IMR-90 (cell line): ENCODE measurements at regions not wholly inside any gene's neighbourhood (a gene's known extent, or its start where the extent isn't known, plus 50 kb on each side); places are given as distances from the start of the nearest gene placed in this dataset.

Source experiments
- ATAC-seq: fragments of 200-7000 bp; cut with Tn5 transposase; 2 replicates; pipeline ENCODE4 v1.9.1; 2020; ENCODE audit warnings: low read depth, mild to moderate bottlenecking, moderate library complexity
- BruUV-seq: library from RNA; stranded (reverse); fragments of 400-500 nt; replicated peaks from 2 replicates; lab custom pipeline; 2021; lab: Mats Ljungman, UMichigan
- CTCF ChIA-PET: fragments of 300-600 bp; formaldehyde crosslinking; extraction: SDS; loops from one replicate; lab custom pipeline; 2021; ENCODE audit warnings: antibody characterized with exemption; lab: Yijun Ruan, JAX
- POLR2A ChIA-PET: fragments of 300-600 bp; sonication (Branson Sonifier 250); formaldehyde crosslinking; loops from one replicate; lab custom pipeline; 2022; ENCODE audit warnings: antibody characterized with exemption; ENCODE audit not compliant: unreplicated experiment; lab: Charles Lee
- DNase-seq: peaks from one replicate; pipeline ENCODE4 v3.0.0; 2013
- H2AFZ ChIP-seq: replicated peaks from 2 replicates; pipeline ENCODE3; 2013; ENCODE audit warnings: low read length, mild to moderate bottlenecking; ENCODE audit not compliant: poor library complexity
- H2AK5ac ChIP-seq: 2 replicates; pipeline ENCODE4 v1.6.1; 2013; ENCODE audit warnings: low read depth, low read length, inconsistent platforms
- H2AK9ac ChIP-seq: replicated peaks from 2 replicates; pipeline ENCODE3; 2013; ENCODE audit warnings: mild to moderate bottlenecking, low read depth, low read length, moderate library complexity; ENCODE audit not compliant: poor library complexity
- H2BK120ac ChIP-seq: 2 replicates; pipeline ENCODE4 v1.6.1; 2013; ENCODE audit warnings: low read depth, low read length, inconsistent platforms
- H2BK15ac ChIP-seq: 3 replicates; pipeline ENCODE4 v1.6.1; 2013; ENCODE audit warnings: low read depth, low read length, inconsistent platforms
- H2BK20ac ChIP-seq: 2 replicates; pipeline ENCODE4 v1.6.1; 2013; ENCODE audit warnings: low read depth, mild to moderate bottlenecking, inconsistent platforms, low read length, moderate library complexity
- H2BK5ac ChIP-seq: 2 replicates; pipeline ENCODE4 v1.6.1; 2013; ENCODE audit warnings: mild to moderate bottlenecking, low read depth, low read length, inconsistent platforms; ENCODE audit not compliant: poor library complexity, severe bottlenecking
- H3K14ac ChIP-seq: replicated peaks from 2 replicates; pipeline ENCODE4 v1.6.1; 2013; ENCODE audit warnings: low read depth, low read length, inconsistent platforms
- H3K18ac ChIP-seq: 2 replicates; pipeline ENCODE4 v1.6.1; 2013; ENCODE audit warnings: low read depth, low read length, control low read depth
- H3K23ac ChIP-seq: 2 replicates; pipeline ENCODE4 v1.6.1; 2013; ENCODE audit warnings: low read depth, low read length, inconsistent platforms
- H3K27ac ChIP-seq: 2 replicates; pipeline ENCODE4 v1.5.1; 2013; ENCODE audit warnings: mild to moderate bottlenecking, control low read depth, low read length; ENCODE audit not compliant: insufficient read depth
- H3K27me3 ChIP-seq: 2 replicates; pipeline ENCODE4 v1.6.1; 2013; ENCODE audit warnings: low read length; ENCODE audit not compliant: control insufficient read depth, insufficient read depth
- H3K36me3 ChIP-seq: 2 replicates; pipeline ENCODE4 v1.6.1; 2013; ENCODE audit warnings: low read length, mixed read lengths; ENCODE audit not compliant: control insufficient read depth, insufficient read depth
- H3K4ac ChIP-seq: 2 replicates; pipeline ENCODE4 v1.6.1; 2013; ENCODE audit warnings: low read depth, low read length, inconsistent platforms
- H3K4me1 ChIP-seq: 2 replicates; pipeline ENCODE4 v1.6.1; 2013; ENCODE audit warnings: low read length, mixed read lengths; ENCODE audit not compliant: control insufficient read depth, insufficient read depth
- H3K4me2 ChIP-seq: 2 replicates; pipeline ENCODE4 v1.6.1; 2013; ENCODE audit warnings: low read depth, mild to moderate bottlenecking, control low read depth, low read length, moderate library complexity
- H3K4me3 ChIP-seq: 2 replicates; pipeline ENCODE4 v1.5.1; 2013; ENCODE audit warnings: low read depth, mild to moderate bottlenecking, control low read depth, low read length, moderate library complexity; ENCODE audit not compliant: insufficient read depth
- H3K56ac ChIP-seq: 2 replicates; pipeline ENCODE4 v1.6.1; 2013; ENCODE audit warnings: low read length, inconsistent platforms; ENCODE audit not compliant: insufficient read depth; ENCODE audit errors: extremely low read depth
- H3K79me1 ChIP-seq, 2 experiments: 2 replicates each; pipeline ENCODE4 v1.6.1; 2013; ENCODE audit warnings: low read length in 2 of 2, inconsistent platforms in 1 of 2, low read depth in 1 of 2
- H3K9ac ChIP-seq: 2 replicates; pipeline ENCODE4 v1.6.1; 2013; ENCODE audit warnings: low read depth, low read length, control low read depth
- H3K9me1 ChIP-seq: 2 replicates; pipeline ENCODE4 v1.6.1; 2013; ENCODE audit warnings: low read length, inconsistent platforms; ENCODE audit not compliant: insufficient read depth
- H3K9me3 ChIP-seq: 2 replicates; pipeline ENCODE4 v1.6.1; 2013; ENCODE audit warnings: low read length; ENCODE audit not compliant: control insufficient read depth, insufficient read depth
- H4K20me1 ChIP-seq: 2 replicates; pipeline ENCODE4 v1.6.1; 2013; ENCODE audit warnings: low read length, inconsistent platforms; ENCODE audit not compliant: insufficient read depth
- H4K5ac ChIP-seq: 2 replicates; pipeline ENCODE4 v1.6.1; 2013; ENCODE audit warnings: mild to moderate bottlenecking, low read depth, low read length, control low read depth
- H4K8ac ChIP-seq, 2 experiments: 2 replicates each; pipeline ENCODE4 v1.6.1; 2013; ENCODE audit warnings: low read depth in 2 of 2, low read length in 2 of 2, control low read depth in 1 of 2, inconsistent platforms in 1 of 2
- H4K91ac ChIP-seq: 2 replicates; pipeline ENCODE4 v1.6.1; 2013; ENCODE audit warnings: low read depth, low read length, inconsistent platforms; ENCODE audit not compliant: insufficient read depth
- BHLHE40 ChIP-seq: fragments of 150-350 bp; IDR thresholded peaks from 2 replicates; pipeline ENCODE4 v1.6.1; 2016; ENCODE audit warnings: mild to moderate bottlenecking, low read depth, low read length
- CEBPB ChIP-seq: IDR thresholded peaks from 2 replicates; pipeline ENCODE4 v1.6.1; 2012; ENCODE audit warnings: low read depth, low read length, improper control_type of control experiment
- CHD1 ChIP-seq: IDR thresholded peaks from 2 replicates; pipeline ENCODE4 v1.6.1; 2012; ENCODE audit warnings: low read depth, low read length, improper control_type of control experiment
- CTCF ChIP-seq: conservative IDR thresholded peaks from 2 replicates; pipeline ENCODE4 v1.5.1; 2012; ENCODE audit warnings: mild to moderate bottlenecking, low read depth, low read length, improper control_type of control experiment
- ELK1 ChIP-seq: fragments of 150-350 bp; IDR thresholded peaks from 2 replicates; pipeline ENCODE4 v1.6.1; 2016; ENCODE audit warnings: low read depth, mild to moderate bottlenecking, low read length, moderate library complexity, borderline replicate concordance
- FOS ChIP-seq: fragments of 150-350 bp; IDR thresholded peaks from 2 replicates; pipeline ENCODE4 v1.6.1; 2016; ENCODE audit warnings: low read depth, low read length
- MAFK ChIP-seq: IDR thresholded peaks from 2 replicates; pipeline ENCODE4 v1.6.1; 2012; ENCODE audit warnings: low read depth, low read length, improper control_type of control experiment
- MAZ ChIP-seq: IDR thresholded peaks from 2 replicates; pipeline ENCODE4 v1.6.1; 2012; ENCODE audit warnings: low read depth, mild to moderate bottlenecking, low read length, improper control_type of control experiment, moderate library complexity, borderline replicate concordance
- MXI1 ChIP-seq: IDR thresholded peaks from 2 replicates; pipeline ENCODE4 v1.6.1; 2012; ENCODE audit warnings: low read depth, mild to moderate bottlenecking, low read length, moderate library complexity, borderline replicate concordance
- NFE2L2 ChIP-seq: fragments of 150-350 bp; IDR thresholded peaks from 2 replicates; pipeline ENCODE4 v1.6.1; 2016; ENCODE audit warnings: low read depth, mild to moderate bottlenecking, low read length
- POLR2A ChIP-seq: IDR thresholded peaks from 2 replicates; pipeline ENCODE4 v1.6.1; 2012; ENCODE audit warnings: mild to moderate bottlenecking, low read depth, low read length
- RAD21 ChIP-seq: IDR thresholded peaks from 2 replicates; pipeline ENCODE4 v1.6.1; 2012; ENCODE audit warnings: low read length, improper control_type of control experiment
- RCOR1 ChIP-seq: IDR thresholded peaks from 2 replicates; pipeline ENCODE4 v1.6.1; 2012; ENCODE audit warnings: mild to moderate bottlenecking, low read length, improper control_type of control experiment; ENCODE audit not compliant: insufficient replicate concordance
- RFX5 ChIP-seq: IDR thresholded peaks from 2 replicates; pipeline ENCODE4 v1.8.0; 2012; ENCODE audit warnings: low read depth, mild to moderate bottlenecking, low read length, moderate library complexity
- SMC3 ChIP-seq: fragments of 150-350 bp; IDR thresholded peaks from 2 replicates; pipeline ENCODE4 v1.6.1; 2016; ENCODE audit warnings: low read depth, mild to moderate bottlenecking, antibody characterized with exemption, low read length, moderate library complexity
- USF2 ChIP-seq: fragments of 150-350 bp; IDR thresholded peaks from 2 replicates; pipeline ENCODE4 v1.6.1; 2017; ENCODE audit warnings: mild to moderate bottlenecking, antibody characterized with exemption, low read length, low read depth
- WGBS, 2 experiments: methylation state at CpG; one replicate each; pipeline versions ENCODE4 v1.1.5 to v1.1.7; 2013; ENCODE audit warnings: missing lambda C conversion rate in 2 of 2; ENCODE audit not compliant: insufficient read length in 1 of 2; ENCODE audit errors: extremely low coverage in 2 of 2; 5-methylcytosine and 5-hydroxymethylcytosine counted together
- dilution Hi-C: fragments of 300-500 bp; cut with HindIII; formaldehyde crosslinking; loops from one replicate; pipeline ENCODE4 v1.14.3; 2018; ENCODE audit warnings: low sequenced_read_pairs; ENCODE audit not compliant: unreplicated experiment
- in situ Hi-C: fragments of 300-500 bp; cut with MboI; formaldehyde crosslinking; loops from 3 replicates; pipeline ENCODE4 v1.14.3; 2019; ENCODE audit warnings: low sequenced_read_pairs, inconsistent platforms, mixed read lengths
- intact Hi-C: fragments of 100-400 bp; cut with micrococcal nuclease; formaldehyde crosslinking; loops from 2 replicates; pipeline ENCODE4 v1.10.0; 2022

- dilution Hi-C loops, result no loop called here
- Histone ChIP-seq H2BK120ac (no peak overlapping the region), H4K20me1 (no peaks in the 10 kb centered on the region; the same call in 1 of the 2 replicates), H3K79me1 (peaks cover 0 to 42% of the 10 kb centered on the region in 2 experiments), H2BK15ac (no peak overlapping the region), H2AFZ (no peak overlapping the region), H3K27me3 (no peaks in the 10 kb centered on the region), H3K14ac (no peak overlapping the region), H3K9ac (no peak overlapping the region), H3K4me1 (no peaks in the 10 kb centered on the region), H2BK20ac (no peak overlapping the region), H4K91ac (no peak overlapping the region), H3K23ac (no peak overlapping the region), H3K4me3 (no peak overlapping the region), H2AK5ac (no peak overlapping the region), H3K4ac (no peak overlapping the region), H3K4me2 (no peak overlapping the region), H3K9me1 (peaks cover 4% of the 10 kb centered on the region; the same call in 1 of the 2 replicates), H3K27ac (no peak overlapping the region), H3K56ac (no peak overlapping the region), H4K8ac (no peak overlapping the region), H4K5ac (no peak overlapping the region), H2BK5ac (no peak overlapping the region), H3K36me3 (peaks cover 61% of the 10 kb centered on the region), H2AK9ac (no peak overlapping the region), H3K18ac (no peak overlapping the region), H3K9me3 (no peaks in the 10 kb centered on the region)
- DNase-seq (no peak), ATAC-seq (no peak)
- BruUV-seq, result no TSS peak
- intact Hi-C loops, result no loop called here
- POLR2A ChIA-PET, result no interaction called here
- CTCF ChIA-PET, result no interaction called here
- in situ Hi-C loops, result no loop called here
- WGBS, 2 experiments, result 85% methylated on average over 6 of the region's 11 CpGs; no CpG with 5 or more reads in 1 of the 2 experiments
- TF ChIP-seq SMC3 (no peak), BHLHE40 (no peak), CHD1 (no peak), CTCF (no peak), RFX5 (no peak), POLR2A (no peak), MAZ (no peak), ELK1 (no peak), FOS (no peak), RCOR1 (no peak), NFE2L2 (no peak), RAD21 (no peak), MAFK (no peak), MXI1 (no peak), CEBPB (no peak), USF2 (no peak)
Observed at GRCh38 chr11:10633261-10633660, 60.3 kb downstream of the IRAG1 start.
